SK-N-SH treated with all-trans-retinoic acid at 6 μM for 48 hours (cell line): ENCODE measurements at regions not wholly inside any gene's neighbourhood (a gene's known extent, or its start where the extent isn't known, plus 50 kb on each side); places are given as distances from the start of the nearest gene placed in this dataset.

ENCODE experiments used
- ATAC-seq: fragments of 200-7000 bp; cut with Tn5 transposase; 3 replicates; pipeline ENCODE4 v1.9.1; 2020; ENCODE audit warnings: mild to moderate bottlenecking, moderate library complexity
- ARNTL ChIP-seq: fragments of 450-650 bp; formaldehyde crosslinking; IDR thresholded peaks from 2 replicates; pipeline ENCODE4 v1.5.0; 2020; ENCODE audit warnings: low read depth, mild to moderate bottlenecking, moderate library complexity, borderline replicate concordance
- BACH2 ChIP-seq: fragments of 250-450 bp; sonication (Bioruptor Pico); IDR thresholded peaks from 2 replicates; pipeline ENCODE4 v1.9.0; 2021; ENCODE audit warnings: mild to moderate bottlenecking, borderline replicate concordance
- CREB5 ChIP-seq: fragments of 250-450 bp; sonication (Bioruptor Pico); IDR thresholded peaks from 2 replicates; pipeline ENCODE4 v1.5.1; 2020; ENCODE audit warnings: low read depth, mild to moderate bottlenecking, moderate library complexity
- CSRNP3 ChIP-seq: fragments of 250-450 bp; sonication (Bioruptor Pico); IDR thresholded peaks from 2 replicates; pipeline ENCODE4 v1.5.1; 2021; ENCODE audit warnings: mild to moderate bottlenecking, moderate library complexity
- GLIS3 ChIP-seq: fragments of 250-450 bp; sonication (Bioruptor Pico); IDR thresholded peaks from 2 replicates; pipeline ENCODE4 v1.5.0; 2020; ENCODE audit warnings: mild to moderate bottlenecking, moderate library complexity
- ISL1 ChIP-seq: fragments of 250-450 bp; sonication (Bioruptor Pico); IDR thresholded peaks from 2 replicates; pipeline ENCODE4 v2.1.2; 2022; ENCODE audit warnings: mild to moderate bottlenecking, moderate library complexity
- OSR1 ChIP-seq: fragments of 250-450 bp; sonication (Bioruptor Pico); IDR thresholded peaks from 2 replicates; pipeline ENCODE4 v1.8.0; 2022; ENCODE audit warnings: moderate library complexity, mild to moderate bottlenecking, inconsistent platforms
- PATZ1 ChIP-seq: fragments of 250-450 bp; sonication (Bioruptor Pico); IDR thresholded peaks from 2 replicates; pipeline ENCODE4 v1.8.0; 2020; ENCODE audit warnings: mild to moderate bottlenecking, moderate library complexity, borderline replicate concordance
- POU6F1 ChIP-seq: fragments of 250-450 bp; sonication (Bioruptor Pico); IDR thresholded peaks from 2 replicates; pipeline ENCODE4 v1.8.0; 2021; ENCODE audit warnings: low read depth, mild to moderate bottlenecking, moderate library complexity, borderline replicate concordance
- PPARA ChIP-seq: fragments of 250-450 bp; sonication (Bioruptor Pico); IDR thresholded peaks from 2 replicates; pipeline ENCODE4 v1.5.0; 2020; ENCODE audit warnings: mild to moderate bottlenecking, borderline replicate concordance
- RARB ChIP-seq: fragments of 250-450 bp; sonication (Bioruptor Pico); IDR thresholded peaks from 2 replicates; pipeline ENCODE4 v1.8.0; 2021; ENCODE audit warnings: mild to moderate bottlenecking, moderate library complexity
- SNAI2 ChIP-seq: fragments of 250-450 bp; sonication (Bioruptor Pico); IDR thresholded peaks from 2 replicates; pipeline ENCODE4 v1.5.0; 2020; ENCODE audit warnings: mild to moderate bottlenecking, moderate library complexity
- TCF4 ChIP-seq: fragments of 250-450 bp; sonication (Bioruptor Pico); IDR thresholded peaks from 2 replicates; pipeline ENCODE4 v1.8.0; 2021; ENCODE audit warnings: mild to moderate bottlenecking, moderate library complexity, borderline replicate concordance
- TSHZ2 ChIP-seq: fragments of 250-450 bp; sonication (Bioruptor Pico); IDR thresholded peaks from 2 replicates; pipeline ENCODE4 v1.5.0; 2020; ENCODE audit warnings: mild to moderate bottlenecking, moderate library complexity
- ZFP3 ChIP-seq: fragments of 250-450 bp; sonication (Bioruptor Pico); IDR thresholded peaks from 2 replicates; pipeline ENCODE4 v1.5.0; 2020; ENCODE audit warnings: mild to moderate bottlenecking, moderate library complexity
- ZFP30 ChIP-seq: fragments of 450-650 bp; formaldehyde crosslinking; IDR thresholded peaks from 2 replicates; pipeline ENCODE4 v1.5.0; 2022; ENCODE audit warnings: mild to moderate bottlenecking, moderate library complexity
- ZNF565 ChIP-seq: fragments of 450-650 bp; formaldehyde crosslinking; conservative IDR thresholded peaks from 2 replicates; pipeline ENCODE4 v1.5.0; 2020; ENCODE audit warnings: low read depth, mild to moderate bottlenecking, moderate library complexity
- ZNF70 ChIP-seq: fragments of 450-650 bp; formaldehyde crosslinking; IDR thresholded peaks from 2 replicates; pipeline ENCODE4 v1.5.0; 2020; ENCODE audit warnings: mild to moderate bottlenecking, moderate library complexity
- ZNF8 ChIP-seq: fragments of 450-650 bp; formaldehyde crosslinking; IDR thresholded peaks from 2 replicates; pipeline ENCODE4 v1.5.0; 2020; ENCODE audit warnings: mild to moderate bottlenecking, moderate library complexity

- ATAC-seq: no peak
- TF ChIP-seq POU6F1 (CRISPR knock-in tag) (no peak), CSRNP3 (no peak)
These were observed 337.1 kb downstream of the IL20RB start for GRCh38 chr3:137294839-137295238.

- TF ChIP-seq ISL1 (no peak), ZNF565 (CRISPR knock-in tag) (no peak), ZNF8 (CRISPR knock-in tag) (no peak)
- ATAC-seq: no peak
These were observed 337.6 kb downstream of the IL20RB start for GRCh38 chr3:137295336-137295735.

GRCh38 chr3:137296116-137296515, 338.3 kb downstream of the IL20RB start:
- TF ChIP-seq RARB (CRISPR knock-in tag) (no peak), TSHZ2 (no peak), ZNF565 (CRISPR knock-in tag) (no peak), SNAI2 (CRISPR knock-in tag) (no peak), PATZ1 (no peak), TCF4 (CRISPR knock-in tag) (no peak), CSRNP3 (no peak), ISL1 (no peak), ZNF70 (no peak), ZFP30 (no peak), BACH2 (CRISPR knock-in tag) (no peak), OSR1 (CRISPR knock-in tag) (no peak), GLIS3 (no peak), CREB5 (no peak), PPARA (CRISPR knock-in tag) (no peak), ZNF8 (CRISPR knock-in tag) (no peak), ARNTL (no peak), ZFP3 (no peak), POU6F1 (CRISPR knock-in tag) (no peak)
- no peak for ATAC-seq
